Neural cell (in vitro differentiated cells): ENCODE measurements at regions not wholly inside any gene's neighbourhood (a gene's known extent, or its start where the extent isn't known, plus 50 kb on each side); places are given as distances from the start of the nearest gene placed in this dataset.

Source experiments
- H2AFZ ChIP-seq: fragments of 200-600, 300-800 bp; sonication (generic), shearing (Covaris generic); 2 replicates; pipeline ENCODE4 v1.6.0; 2014; ENCODE audit warnings: low read depth, mild to moderate bottlenecking, antibody characterized with exemption, low read length, moderate library complexity
- H3F3A ChIP-seq: fragments of 200-600 bp; shearing (Covaris generic); 2 replicates; pipeline ENCODE4 v1.6.1; 2016; ENCODE audit warnings: mild to moderate bottlenecking, moderate library complexity, mixed read lengths, antibody characterized with exemption, low read length; ENCODE audit not compliant: insufficient read depth, poor library complexity, severe bottlenecking
- H3K27ac ChIP-seq: fragments of 200-600, 300-800 bp; sonication (generic), shearing (Covaris generic); 2 replicates; pipeline ENCODE4 v1.5.1; 2014; ENCODE audit warnings: mild to moderate bottlenecking, low read length, moderate library complexity
- H3K27me3 ChIP-seq: fragments of 300-800, 200-600 bp; sonication (generic), shearing (Covaris generic); 2 replicates; pipeline ENCODE4 v1.6.0; 2014; ENCODE audit warnings: mild to moderate bottlenecking, low read depth, low read length, moderate library complexity; ENCODE audit not compliant: insufficient read depth
- H3K36me3 ChIP-seq: fragments of 300-800, 200-600 bp; sonication (generic), shearing (Covaris generic); 2 replicates; pipeline ENCODE4 v1.5.1; 2014; ENCODE audit warnings: mild to moderate bottlenecking, antibody characterized with exemption, low read length, moderate library complexity; ENCODE audit not compliant: insufficient read depth
- H3K4me2 ChIP-seq: fragments of 300-800, 200-600 bp; sonication (generic), shearing (Covaris generic); 2 replicates; pipeline ENCODE4 v1.6.0; 2014; ENCODE audit warnings: mild to moderate bottlenecking, low read length
- H3K4me3 ChIP-seq: fragments of 300-800, 200-600 bp; sonication (generic), shearing (Covaris generic); 2 replicates; pipeline ENCODE4 v1.5.1; 2014; ENCODE audit warnings: mild to moderate bottlenecking, low read length, moderate library complexity
- H3K79me2 ChIP-seq: fragments of 200-600 bp; shearing (Covaris generic); replicated peaks from 2 replicates; pipeline ENCODE4 v1.6.0; 2014; ENCODE audit warnings: mild to moderate bottlenecking, low read length, moderate library complexity; ENCODE audit not compliant: insufficient read depth
- H3K9ac ChIP-seq: fragments of 300-800, 200-600 bp; sonication (generic), shearing (Covaris generic); 2 replicates; pipeline ENCODE4 v1.6.1; 2016; ENCODE audit warnings: mild to moderate bottlenecking, low read length, mixed read lengths
- H3K9me2 ChIP-seq: fragments of 200-600 bp; shearing (Covaris generic); 2 replicates; pipeline ENCODE4 v1.6.1; 2016; ENCODE audit warnings: mild to moderate bottlenecking, low read length, mixed read lengths; ENCODE audit not compliant: insufficient read depth
- H3K9me3 ChIP-seq: fragments of 200-600, 300-800 bp; sonication (generic), shearing (Covaris generic); 2 replicates; pipeline ENCODE4 v1.6.1; 2016; ENCODE audit warnings: mild to moderate bottlenecking, mixed run types, low read length, moderate library complexity, mixed read lengths
- H4K20me1 ChIP-seq: fragments of 200-600 bp; shearing (Covaris generic); 2 replicates; pipeline ENCODE4 v1.6.1; 2016; ENCODE audit warnings: mild to moderate bottlenecking, mixed run types; ENCODE audit not compliant: insufficient read depth
- EP300 ChIP-seq: fragments of 450-650 bp; conservative IDR thresholded peaks from 2 replicates; pipeline ENCODE4 v1.6.1; 2014; ENCODE audit warnings: antibody characterized with exemption, mild to moderate bottlenecking, moderate library complexity; ENCODE audit not compliant: poor library complexity, severe bottlenecking
- EZH2 ChIP-seq: fragments of 200-600, 300-800 bp; shearing (Covaris generic), sonication (generic); IDR thresholded peaks from 2 replicates; pipeline ENCODE4 v1.6.1; 2014; ENCODE audit warnings: antibody characterized with exemption, low read length, borderline replicate concordance, mild to moderate bottlenecking; ENCODE audit not compliant: insufficient read depth, poor library complexity, severe bottlenecking
- MXI1 ChIP-seq: fragments of 450-650 bp; conservative IDR thresholded peaks from 2 replicates; pipeline ENCODE4 v1.6.1; 2014; ENCODE audit warnings: antibody characterized with exemption, mild to moderate bottlenecking; ENCODE audit not compliant: poor library complexity, severe bottlenecking
- POLR2AphosphoS5 ChIP-seq: IDR thresholded peaks from 2 replicates; pipeline ENCODE4 v1.6.1; 2012
- RAD21 ChIP-seq: fragments of 450-650 bp; conservative IDR thresholded peaks from 2 replicates; pipeline ENCODE4 v1.6.1; 2014; ENCODE audit warnings: antibody characterized with exemption, mild to moderate bottlenecking, moderate library complexity
- SMC3 ChIP-seq: fragments of 450-650 bp; conservative IDR thresholded peaks from 2 replicates; pipeline ENCODE4 v1.6.1; 2014; ENCODE audit warnings: antibody characterized with exemption, mild to moderate bottlenecking, moderate library complexity; ENCODE audit not compliant: poor library complexity
- TAF1 ChIP-seq: IDR thresholded peaks from 2 replicates; pipeline ENCODE4 v1.6.1; 2012; ENCODE audit warnings: low read depth
- TF ChIP-seq, protein P1 (sequence below): fragments of 450-650 bp; IDR thresholded peaks from 2 replicates; pipeline ENCODE4 v1.5.1; 2014; ENCODE audit warnings: antibody characterized with exemption, mild to moderate bottlenecking, moderate library complexity; ENCODE audit not compliant: poor library complexity, severe bottlenecking
- TF ChIP-seq, protein P2 (sequence below): IDR thresholded peaks from 2 replicates; pipeline ENCODE4 v1.6.1; 2012; ENCODE audit warnings: borderline replicate concordance

DNA sequence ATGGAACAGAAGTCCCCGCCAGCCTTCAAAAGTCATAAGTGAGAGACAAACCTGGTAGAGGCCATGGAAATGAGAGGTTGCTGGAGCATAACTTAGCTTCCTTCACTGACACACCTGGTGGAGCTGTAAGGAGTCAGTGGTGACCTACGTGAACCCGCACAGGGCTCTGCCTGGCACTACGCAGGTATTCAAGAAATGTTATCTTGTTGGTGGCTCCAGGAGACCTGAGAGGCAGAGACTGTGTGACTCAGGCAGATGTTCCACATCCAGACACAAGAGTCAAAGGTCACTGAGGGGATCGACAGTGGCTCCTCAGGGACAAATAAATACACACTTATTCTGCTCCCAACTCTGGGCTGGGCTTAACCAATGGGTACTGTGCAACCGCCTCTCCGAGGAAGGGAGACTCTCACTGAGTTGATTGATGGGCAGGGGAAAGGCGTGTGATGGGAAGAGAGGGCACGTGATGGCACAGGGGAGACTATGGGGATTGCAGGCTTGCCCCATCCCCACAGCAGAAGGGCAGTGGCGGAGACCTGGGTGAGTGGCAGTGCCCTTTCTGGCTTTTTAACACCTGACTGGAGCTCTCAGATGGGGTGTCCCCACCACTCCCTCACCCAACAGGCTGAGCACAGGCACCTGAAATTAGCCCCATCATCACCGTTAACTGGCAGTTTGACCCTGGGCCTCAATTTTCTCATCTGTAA lies 111.7 kb upstream of the SMAD3 start:
- H3F3A ChIP-seq, result no peaks in the 10 kb centered on the region
- no peaks in the 10 kb centered on the region for H3K79me2 ChIP-seq
- no peak overlapping the region for H3K9ac ChIP-seq
- H3K9me3 ChIP-seq, result no peaks in the 10 kb centered on the region
- H4K20me1 ChIP-seq, result no peaks in the 10 kb centered on the region
- no peaks in the 10 kb centered on the region for H3K36me3 ChIP-seq
- no peaks in the 10 kb centered on the region for H3K27me3 ChIP-seq
- no peak overlapping the region for H3K27ac ChIP-seq
- no peaks in the 10 kb centered on the region for H3K9me2 ChIP-seq
- no peak for TF ChIP-seq EP300
- no peak for TF ChIP-seq POLR2AphosphoS5
- no peak for TF ChIP-seq EZH2
- TF ChIP-seq, protein P1, sequence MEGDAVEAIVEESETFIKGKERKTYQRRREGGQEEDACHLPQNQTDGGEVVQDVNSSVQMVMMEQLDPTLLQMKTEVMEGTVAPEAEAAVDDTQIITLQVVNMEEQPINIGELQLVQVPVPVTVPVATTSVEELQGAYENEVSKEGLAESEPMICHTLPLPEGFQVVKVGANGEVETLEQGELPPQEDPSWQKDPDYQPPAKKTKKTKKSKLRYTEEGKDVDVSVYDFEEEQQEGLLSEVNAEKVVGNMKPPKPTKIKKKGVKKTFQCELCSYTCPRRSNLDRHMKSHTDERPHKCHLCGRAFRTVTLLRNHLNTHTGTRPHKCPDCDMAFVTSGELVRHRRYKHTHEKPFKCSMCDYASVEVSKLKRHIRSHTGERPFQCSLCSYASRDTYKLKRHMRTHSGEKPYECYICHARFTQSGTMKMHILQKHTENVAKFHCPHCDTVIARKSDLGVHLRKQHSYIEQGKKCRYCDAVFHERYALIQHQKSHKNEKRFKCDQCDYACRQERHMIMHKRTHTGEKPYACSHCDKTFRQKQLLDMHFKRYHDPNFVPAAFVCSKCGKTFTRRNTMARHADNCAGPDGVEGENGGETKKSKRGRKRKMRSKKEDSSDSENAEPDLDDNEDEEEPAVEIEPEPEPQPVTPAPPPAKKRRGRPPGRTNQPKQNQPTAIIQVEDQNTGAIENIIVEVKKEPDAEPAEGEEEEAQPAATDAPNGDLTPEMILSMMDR, result no peak
- TF ChIP-seq RAD21, result no peak
- TF ChIP-seq MXI1, result no peak
- no peak for TF ChIP-seq SMC3
- TF ChIP-seq, protein P2, sequence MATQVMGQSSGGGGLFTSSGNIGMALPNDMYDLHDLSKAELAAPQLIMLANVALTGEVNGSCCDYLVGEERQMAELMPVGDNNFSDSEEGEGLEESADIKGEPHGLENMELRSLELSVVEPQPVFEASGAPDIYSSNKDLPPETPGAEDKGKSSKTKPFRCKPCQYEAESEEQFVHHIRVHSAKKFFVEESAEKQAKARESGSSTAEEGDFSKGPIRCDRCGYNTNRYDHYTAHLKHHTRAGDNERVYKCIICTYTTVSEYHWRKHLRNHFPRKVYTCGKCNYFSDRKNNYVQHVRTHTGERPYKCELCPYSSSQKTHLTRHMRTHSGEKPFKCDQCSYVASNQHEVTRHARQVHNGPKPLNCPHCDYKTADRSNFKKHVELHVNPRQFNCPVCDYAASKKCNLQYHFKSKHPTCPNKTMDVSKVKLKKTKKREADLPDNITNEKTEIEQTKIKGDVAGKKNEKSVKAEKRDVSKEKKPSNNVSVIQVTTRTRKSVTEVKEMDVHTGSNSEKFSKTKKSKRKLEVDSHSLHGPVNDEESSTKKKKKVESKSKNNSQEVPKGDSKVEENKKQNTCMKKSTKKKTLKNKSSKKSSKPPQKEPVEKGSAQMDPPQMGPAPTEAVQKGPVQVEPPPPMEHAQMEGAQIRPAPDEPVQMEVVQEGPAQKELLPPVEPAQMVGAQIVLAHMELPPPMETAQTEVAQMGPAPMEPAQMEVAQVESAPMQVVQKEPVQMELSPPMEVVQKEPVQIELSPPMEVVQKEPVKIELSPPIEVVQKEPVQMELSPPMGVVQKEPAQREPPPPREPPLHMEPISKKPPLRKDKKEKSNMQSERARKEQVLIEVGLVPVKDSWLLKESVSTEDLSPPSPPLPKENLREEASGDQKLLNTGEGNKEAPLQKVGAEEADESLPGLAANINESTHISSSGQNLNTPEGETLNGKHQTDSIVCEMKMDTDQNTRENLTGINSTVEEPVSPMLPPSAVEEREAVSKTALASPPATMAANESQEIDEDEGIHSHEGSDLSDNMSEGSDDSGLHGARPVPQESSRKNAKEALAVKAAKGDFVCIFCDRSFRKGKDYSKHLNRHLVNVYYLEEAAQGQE, result no peak
- no peak overlapping the region for H3K4me2 ChIP-seq
- H2AFZ ChIP-seq, result no peak overlapping the region
- H3K4me3 ChIP-seq, result no peak overlapping the region

DNA sequence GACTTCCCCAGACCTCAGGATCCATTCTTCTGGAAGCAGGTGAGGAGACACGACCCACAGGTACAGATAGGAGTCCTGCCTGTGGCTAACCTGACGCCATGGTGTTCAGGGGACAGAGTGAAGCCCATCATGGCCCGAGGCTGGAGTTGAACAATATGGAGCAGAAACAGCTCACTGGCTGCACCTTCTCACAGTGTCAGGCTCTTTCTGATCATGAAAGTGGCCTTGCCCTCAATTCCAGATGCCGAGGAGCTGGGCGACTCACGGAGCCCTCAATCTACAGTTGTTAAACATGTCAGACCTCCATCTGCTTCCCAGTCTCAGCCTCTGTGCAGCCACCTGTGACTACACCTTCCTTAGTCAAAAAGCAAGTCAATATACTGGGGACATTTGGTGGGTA lies 110.8 kb upstream of the SMAD3 start:
- no peaks in the 10 kb centered on the region for H4K20me1 ChIP-seq
- H2AFZ ChIP-seq, result no peak overlapping the region
- H3K4me2 ChIP-seq, result no peak overlapping the region
- TF ChIP-seq EP300, result no peak
- no peak for TF ChIP-seq MXI1
- no peak for TF ChIP-seq RAD21
- TF ChIP-seq TAF1, result no peak
- TF ChIP-seq POLR2AphosphoS5, result no peak
- TF ChIP-seq, protein P2, result no peak
- no peak for TF ChIP-seq SMC3
- no peak for TF ChIP-seq EZH2
- TF ChIP-seq, protein P1, result no peak
- no peaks in the 10 kb centered on the region for H3K79me2 ChIP-seq
- H3K36me3 ChIP-seq, result no peaks in the 10 kb centered on the region
- H3K27me3 ChIP-seq, result no peaks in the 10 kb centered on the region
- H3K9me2 ChIP-seq, result no peaks in the 10 kb centered on the region
- H3K4me3 ChIP-seq, result no peak overlapping the region
- no peaks in the 10 kb centered on the region for H3K9me3 ChIP-seq
- H3K27ac ChIP-seq, result no peak overlapping the region
- H3K9ac ChIP-seq, result no peak overlapping the region
- no peaks in the 10 kb centered on the region for H3F3A ChIP-seq
